ENCODE measurements at regions not wholly inside any gene's neighbourhood (a gene's known extent, or its start where the extent isn't known, plus 50 kb on each side); places are given as distances from the start of the nearest gene placed in this dataset.

DNA sequence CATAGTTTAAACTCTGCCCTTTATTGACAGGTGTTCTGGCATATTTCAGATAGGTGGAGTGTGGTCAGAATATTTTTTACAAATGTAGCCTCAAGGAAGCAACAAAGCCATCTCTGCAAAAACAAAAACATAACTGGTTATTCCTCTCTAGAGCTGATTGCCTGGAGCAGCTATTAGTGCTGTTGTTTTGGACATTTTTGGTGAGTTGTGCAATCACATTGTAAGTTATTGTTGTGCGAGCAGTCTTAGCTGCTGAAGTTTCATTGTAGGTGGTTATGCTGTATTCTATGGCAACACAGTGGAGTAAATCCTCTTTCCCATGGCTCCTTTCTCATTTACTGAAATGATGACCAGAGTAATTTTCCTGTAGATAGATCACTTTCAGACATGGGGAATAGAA lies 1413.0 kb downstream of the PCDH7 start:
- H3K4me3 ChIP-seq = no peak overlapping the region
- H3K27me3 ChIP-seq = no peaks in the 10 kb centered on the region
- H3K9me3 ChIP-seq = no peaks in the 10 kb centered on the region
- H3K4me1 ChIP-seq = no peaks in the 10 kb centered on the region
- H3K36me3 ChIP-seq = no peaks in the 10 kb centered on the region
- DNase-seq = no peak
- TF ChIP-seq POLR2AphosphoS5 (IDR thresholded peaks at IDR 0.05) = no peak
- no peak for TF ChIP-seq EP300 (IDR thresholded peaks at IDR 0.05)
- TF ChIP-seq POLR2A (IDR thresholded peaks at IDR 0.05) = no peak
- TF ChIP-seq, protein P1, sequence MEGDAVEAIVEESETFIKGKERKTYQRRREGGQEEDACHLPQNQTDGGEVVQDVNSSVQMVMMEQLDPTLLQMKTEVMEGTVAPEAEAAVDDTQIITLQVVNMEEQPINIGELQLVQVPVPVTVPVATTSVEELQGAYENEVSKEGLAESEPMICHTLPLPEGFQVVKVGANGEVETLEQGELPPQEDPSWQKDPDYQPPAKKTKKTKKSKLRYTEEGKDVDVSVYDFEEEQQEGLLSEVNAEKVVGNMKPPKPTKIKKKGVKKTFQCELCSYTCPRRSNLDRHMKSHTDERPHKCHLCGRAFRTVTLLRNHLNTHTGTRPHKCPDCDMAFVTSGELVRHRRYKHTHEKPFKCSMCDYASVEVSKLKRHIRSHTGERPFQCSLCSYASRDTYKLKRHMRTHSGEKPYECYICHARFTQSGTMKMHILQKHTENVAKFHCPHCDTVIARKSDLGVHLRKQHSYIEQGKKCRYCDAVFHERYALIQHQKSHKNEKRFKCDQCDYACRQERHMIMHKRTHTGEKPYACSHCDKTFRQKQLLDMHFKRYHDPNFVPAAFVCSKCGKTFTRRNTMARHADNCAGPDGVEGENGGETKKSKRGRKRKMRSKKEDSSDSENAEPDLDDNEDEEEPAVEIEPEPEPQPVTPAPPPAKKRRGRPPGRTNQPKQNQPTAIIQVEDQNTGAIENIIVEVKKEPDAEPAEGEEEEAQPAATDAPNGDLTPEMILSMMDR (IDR thresholded peaks at IDR 0.05) = no peak
- whole genome bisulfite sequencing, 2 donors = 81 to 100% methylated on average over 1 of the region's 1 CpG
- H3K27ac ChIP-seq = no peak overlapping the region
- ATAC-seq (ENCODE audit: low FRiP score in 2 of 2) = no peak

DNA sequence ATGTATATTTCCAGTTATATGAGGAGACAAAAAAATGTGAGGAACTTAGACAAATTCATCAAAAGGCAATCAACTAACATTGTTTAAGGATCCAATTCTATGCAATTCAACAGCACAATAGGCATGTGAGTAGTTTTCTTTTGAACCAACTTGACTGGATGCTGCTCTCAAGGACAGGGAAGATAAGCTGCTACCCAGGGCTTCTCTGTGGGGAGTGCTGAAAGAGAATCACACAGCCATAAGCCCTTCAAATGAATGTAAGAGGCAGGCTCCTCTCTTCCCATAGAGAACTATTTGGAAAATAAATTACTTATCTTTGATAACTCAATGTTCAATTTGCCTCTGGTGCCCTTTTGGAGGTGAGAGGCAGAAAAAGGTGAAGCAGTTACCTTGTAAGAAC lies 1413.6 kb downstream of the PCDH7 start:
- ATAC-seq (ENCODE audit: low FRiP score in 2 of 2) = no peak
- TF ChIP-seq, protein P1 (IDR thresholded peaks at IDR 0.05) = no peak
- TF ChIP-seq EP300 (IDR thresholded peaks at IDR 0.05) (no peak), POLR2A (IDR thresholded peaks at IDR 0.05) (no peak), POLR2AphosphoS5 (IDR thresholded peaks at IDR 0.05) (no peak)
- no peaks in the 10 kb centered on the region for H3K4me1 ChIP-seq
- H3K9me3 ChIP-seq = no peaks in the 10 kb centered on the region
- no peaks in the 10 kb centered on the region for H3K27me3 ChIP-seq
- no peak for DNase-seq
- no peak overlapping the region for H3K4me3 ChIP-seq
- no peaks in the 10 kb centered on the region for H3K36me3 ChIP-seq
- no peak overlapping the region for H3K27ac ChIP-seq

DNA sequence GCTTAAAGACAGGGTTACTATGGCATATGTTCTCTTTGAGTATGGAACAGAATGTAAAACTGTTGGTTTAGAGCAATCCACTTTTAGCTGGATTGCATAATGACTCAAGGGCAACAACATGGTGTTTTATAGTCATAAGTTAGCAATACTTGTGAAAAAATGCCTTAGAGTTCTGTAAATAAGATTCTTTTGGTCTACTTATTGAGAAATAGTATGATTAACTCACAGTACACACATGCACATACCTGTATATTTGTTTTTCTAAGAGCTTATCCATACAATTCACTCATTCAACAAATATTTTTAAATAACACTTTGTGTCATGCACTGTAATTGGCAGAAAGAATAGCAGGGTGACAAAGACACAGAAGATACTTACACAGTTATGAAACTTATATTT lies 1415.5 kb downstream of the PCDH7 start:
- H3K4me1 ChIP-seq = no peaks in the 10 kb centered on the region
- H3K27me3 ChIP-seq = no peaks in the 10 kb centered on the region
- no peak for ATAC-seq (ENCODE audit: low FRiP score in 2 of 2)
- no peak overlapping the region for H3K27ac ChIP-seq
- DNase-seq = no peak
- H3K36me3 ChIP-seq = no peaks in the 10 kb centered on the region
- H3K9me3 ChIP-seq = no peaks in the 10 kb centered on the region
- H3K4me3 ChIP-seq = no peak overlapping the region
- TF ChIP-seq EP300 (IDR thresholded peaks at IDR 0.05) (no peak), POLR2A (IDR thresholded peaks at IDR 0.05) (no peak), POLR2AphosphoS5 (IDR thresholded peaks at IDR 0.05) (no peak)
- TF ChIP-seq, protein P1 (IDR thresholded peaks at IDR 0.05) = no peak

DNA sequence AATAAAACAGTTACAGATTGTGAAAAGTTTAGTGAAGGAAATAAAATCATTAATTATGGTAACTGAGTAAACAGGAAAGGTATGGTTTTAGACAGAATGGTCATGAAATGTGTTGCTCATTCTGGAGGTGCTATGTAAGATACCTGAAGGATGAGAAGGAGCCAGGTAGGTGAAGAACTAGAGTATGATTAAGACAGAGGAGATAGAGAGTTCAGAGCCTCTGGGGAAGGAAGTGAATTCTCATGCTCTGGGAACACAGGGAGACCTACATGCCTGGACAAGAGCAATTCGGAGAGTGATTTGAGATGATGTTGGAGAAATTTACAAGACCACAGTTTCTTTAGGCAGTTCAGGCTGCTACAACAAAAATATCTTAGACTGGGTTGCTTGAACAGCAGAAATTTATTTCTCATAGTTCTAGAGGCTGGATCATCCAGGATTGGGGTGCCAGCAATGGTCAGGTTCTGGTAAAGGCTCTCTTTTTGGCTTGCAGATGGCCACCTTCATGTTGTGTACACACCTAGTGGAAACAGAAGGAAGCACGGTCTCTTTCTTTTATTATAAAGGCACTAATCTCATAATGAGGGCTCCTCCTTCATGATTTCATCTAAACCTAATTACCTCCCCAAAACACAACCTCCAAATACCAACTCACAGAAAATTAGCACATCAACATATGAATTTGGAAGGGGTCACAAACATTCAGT lies 1416.1 kb downstream of the PCDH7 start:
- Histone ChIP-seq H3K27me3 (no peaks in the 10 kb centered on the region), H3K4me3 (no peak overlapping the region), H3K36me3 (no peaks in the 10 kb centered on the region), H3K9me3 (no peaks in the 10 kb centered on the region), H3K27ac (no peak overlapping the region), H3K4me1 (no peaks in the 10 kb centered on the region)
- TF ChIP-seq EP300 (IDR thresholded peaks at IDR 0.05) = no peak
- TF ChIP-seq, protein P1 (IDR thresholded peaks at IDR 0.05) = no peak
- TF ChIP-seq POLR2AphosphoS5 (IDR thresholded peaks at IDR 0.05) = no peak
- TF ChIP-seq POLR2A (IDR thresholded peaks at IDR 0.05) = no peak
- WGBS, 2 donors = 75 to 89% methylated on average over 2 of the region's 2 CpGs
- DNase-seq (no peak), ATAC-seq (ENCODE audit: low FRiP score in 2 of 2) (no peak)

DNA sequence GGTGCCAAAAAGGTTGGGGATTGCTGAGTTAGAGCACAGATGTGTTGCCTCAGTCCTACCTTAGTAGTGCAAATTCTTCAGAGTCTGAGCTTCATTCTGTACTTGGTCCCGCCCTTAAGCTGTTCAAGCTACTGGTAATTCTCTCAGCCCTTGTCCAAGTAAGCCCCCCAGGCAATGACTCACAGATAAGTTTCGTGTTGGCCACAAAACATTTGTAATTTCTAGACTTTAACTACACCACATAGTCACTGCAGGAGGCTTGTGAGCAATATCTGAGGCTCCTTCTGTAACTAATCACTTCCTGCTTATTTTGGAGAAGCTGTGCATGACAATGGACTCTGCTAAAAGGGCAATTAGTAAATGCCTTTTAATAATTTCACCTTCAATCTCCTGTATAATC lies 1420.5 kb downstream of the PCDH7 start:
- TF ChIP-seq EP300 (IDR thresholded peaks at IDR 0.05) (no peak), POLR2AphosphoS5 (IDR thresholded peaks at IDR 0.05) (no peak), POLR2A (IDR thresholded peaks at IDR 0.05) (no peak)
- TF ChIP-seq, protein P1 (IDR thresholded peaks at IDR 0.05) = no peak
- Histone ChIP-seq H3K9me3 (no peaks in the 10 kb centered on the region), H3K27ac (no peak overlapping the region), H3K4me3 (no peak overlapping the region), H3K27me3 (no peaks in the 10 kb centered on the region), H3K36me3 (no peaks in the 10 kb centered on the region), H3K4me1 (no peaks in the 10 kb centered on the region)
- DNase-seq (no peak), ATAC-seq (ENCODE audit: low FRiP score in 2 of 2) (peak in 1 of 2 donors; percentile 40)
- 55 to 56% methylated on average over 2 of the region's 2 CpGs for WGBS, 2 donors
